CD4-positive, alpha-beta T cell treated with Interleukin-4 for 1 hour (primary cell): ENCODE measurements at regions not wholly inside any gene's neighbourhood (a gene's known extent, or its start where the extent isn't known, plus 50 kb on each side); places are given as distances from the start of the nearest gene placed in this dataset.
"Not testable (repeated sequence)": the region's sequence is repeated elsewhere in the genome, so short reads cannot be mapped to it uniquely, and the experiment has no call there.

Source experiments
- DNase-seq, 2 donors: peaks; one replicate each; pipeline ENCODE4 v3.0.0-alpha.2; 2020 to 2022

GRCh38 chr2:132332345-132333033 lies 84.1 kb upstream of the GPR39 start:
- DNase-seq: not testable (repeated sequence)

DNA sequence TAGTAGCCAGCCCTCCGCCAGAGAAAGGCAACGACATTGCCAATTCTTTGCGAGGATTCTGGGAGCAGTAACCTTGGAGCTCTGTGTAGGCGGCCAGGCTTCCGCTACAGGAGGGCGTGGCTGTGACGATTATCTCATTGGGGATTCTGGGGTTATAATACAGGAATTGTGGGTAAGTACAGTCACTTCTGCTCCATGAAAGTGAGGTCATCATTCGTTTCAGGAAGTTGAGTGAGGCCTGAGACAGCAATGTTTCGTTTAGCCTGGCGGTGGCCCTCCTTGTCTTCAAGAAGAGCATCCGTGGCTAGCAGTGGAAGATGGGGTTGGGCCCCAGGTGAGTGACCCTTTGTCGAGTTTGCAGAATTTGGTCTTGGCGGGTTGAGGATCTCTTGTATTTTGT lies 79.5 kb upstream of the GPR39 start:
- DNase-seq: not testable (repeated sequence)

DNA sequence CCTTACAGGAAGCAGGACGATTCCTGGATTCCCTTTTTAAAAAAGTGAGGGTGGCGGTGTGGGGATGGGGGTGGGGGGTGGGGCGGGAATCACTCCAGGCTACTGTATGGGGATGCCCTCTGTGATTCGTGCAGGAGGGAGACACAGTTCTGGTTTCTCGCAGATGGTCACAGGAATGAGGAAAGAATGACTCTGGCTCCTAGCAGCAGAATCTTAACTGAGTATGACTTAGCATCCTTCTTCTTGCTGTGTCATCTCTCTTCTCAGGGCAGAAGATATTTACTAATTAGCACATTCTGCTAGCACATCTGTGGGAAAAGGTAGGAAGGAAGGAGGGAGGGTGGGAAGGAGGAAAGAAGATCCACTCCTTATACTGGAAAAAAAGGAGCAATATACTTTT lies 78.8 kb upstream of the GPR39 start:
- not testable (repeated sequence) for DNase-seq

DNA sequence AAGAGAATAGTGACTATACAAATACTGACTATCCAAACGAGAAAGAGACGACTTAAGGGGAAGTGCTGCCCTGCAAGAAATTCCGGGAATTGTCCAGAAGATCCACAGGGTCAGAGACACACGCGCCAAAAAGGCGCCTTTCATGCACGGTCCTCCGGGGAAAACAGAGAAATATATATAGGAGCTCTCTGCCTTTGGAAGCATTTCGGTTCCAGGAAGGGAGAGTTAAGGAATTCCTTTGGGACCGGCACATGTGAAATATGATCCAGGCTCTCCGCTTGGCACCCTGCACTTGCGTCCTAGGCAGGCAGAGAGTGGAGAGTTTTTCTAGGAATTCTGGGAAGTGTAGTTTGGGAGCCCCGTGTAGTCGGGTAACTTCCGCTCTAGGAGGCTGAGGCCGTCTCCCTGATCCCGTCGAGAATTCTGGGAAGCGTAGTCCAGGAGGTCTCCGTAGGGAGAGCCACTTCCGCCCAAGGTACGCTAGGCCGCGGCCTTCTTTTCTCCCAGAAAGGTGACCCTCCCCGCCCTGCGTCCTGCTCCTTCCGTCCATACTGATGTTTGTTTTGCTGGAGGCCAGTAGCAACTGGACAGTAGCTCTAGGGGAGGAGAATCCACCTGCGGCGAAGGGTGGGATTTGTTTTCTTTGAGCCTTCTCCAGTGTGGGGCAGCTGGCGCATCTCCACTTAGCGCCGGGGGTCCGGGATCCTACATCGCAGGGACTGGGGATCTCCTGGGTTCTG lies 69.4 kb upstream of the GPR39 start:
- not testable (repeated sequence) for DNase-seq

- not testable (repeated sequence) for DNase-seq
Measured at GRCh38 chr2:132349092-132349687, 67.4 kb upstream of the GPR39 start.

DNA sequence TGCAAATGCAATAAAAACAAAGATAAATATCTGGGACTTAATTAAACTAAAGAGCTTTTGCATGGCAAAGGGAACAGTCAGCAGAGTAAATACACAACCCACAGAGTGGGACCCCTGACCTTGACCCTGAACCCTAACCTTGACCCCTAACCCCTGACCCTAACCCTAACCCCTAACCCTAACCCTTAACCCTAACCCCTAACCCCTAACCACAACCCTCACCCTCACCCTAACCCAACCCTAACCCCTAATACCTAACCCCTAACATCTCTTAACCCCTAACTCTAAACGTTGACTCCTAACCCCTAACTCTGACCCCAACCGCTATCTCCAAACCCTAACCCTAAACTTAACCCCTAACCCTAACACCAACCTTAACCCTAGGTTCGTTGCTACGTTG lies 64.9 kb upstream of the GPR39 start:
- DNase-seq: not testable (repeated sequence)

- DNase-seq: not testable (repeated sequence)
Measured at GRCh38 chr2:132352481-132353001, 64.1 kb upstream of the GPR39 start.

DNA sequence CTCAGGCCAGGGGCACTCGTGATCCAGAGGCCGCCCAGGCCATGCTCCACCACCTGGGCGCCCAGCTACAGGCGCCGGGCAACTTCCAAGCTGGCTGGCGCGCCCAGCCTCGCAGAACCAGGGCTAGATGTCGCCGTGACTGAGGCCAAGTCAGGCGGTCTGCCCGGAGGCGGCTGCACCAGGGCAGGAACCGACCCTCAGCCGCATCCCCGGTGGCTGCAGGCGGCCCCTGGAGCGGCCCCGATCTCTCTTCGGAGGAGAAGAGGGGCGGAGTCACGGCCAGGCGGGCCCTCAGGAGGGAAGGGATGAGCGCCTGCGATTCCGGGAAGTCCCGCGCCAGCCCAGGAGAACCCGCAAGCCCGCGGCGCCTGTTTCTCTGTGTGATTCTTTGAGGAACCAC lies 63.2 kb upstream of the GPR39 start:
- DNase-seq: not testable (repeated sequence)

DNA sequence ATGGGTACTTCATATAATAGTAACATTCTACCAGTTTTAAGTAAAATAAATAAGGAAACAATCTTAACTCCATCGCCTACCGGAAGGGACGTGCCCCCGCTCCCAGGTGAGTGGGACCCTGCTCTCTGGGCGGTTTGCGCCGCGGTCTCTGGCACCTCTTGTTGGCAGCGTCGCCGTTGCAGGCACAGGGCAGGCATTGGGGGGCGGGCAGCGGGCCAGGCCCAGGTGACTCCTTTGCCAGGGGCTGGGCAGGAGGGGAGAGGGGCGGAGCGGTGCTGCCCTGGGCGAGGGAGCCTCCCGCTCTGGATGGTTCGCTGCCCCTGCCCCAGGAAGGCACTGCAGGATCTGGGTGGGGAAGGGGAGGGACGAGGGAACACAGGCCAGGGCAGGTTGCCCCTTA lies 55.6 kb upstream of the GPR39 start:
- DNase-seq: not testable (repeated sequence)

- DNase-seq: not testable (repeated sequence)
Measured at GRCh38 chr2:132361498-132361897, 55.1 kb upstream of the GPR39 start.

- not testable (repeated sequence) for DNase-seq
Measured at GRCh38 chr2:132363352-132363751, 53.3 kb upstream of the GPR39 start.

DNA sequence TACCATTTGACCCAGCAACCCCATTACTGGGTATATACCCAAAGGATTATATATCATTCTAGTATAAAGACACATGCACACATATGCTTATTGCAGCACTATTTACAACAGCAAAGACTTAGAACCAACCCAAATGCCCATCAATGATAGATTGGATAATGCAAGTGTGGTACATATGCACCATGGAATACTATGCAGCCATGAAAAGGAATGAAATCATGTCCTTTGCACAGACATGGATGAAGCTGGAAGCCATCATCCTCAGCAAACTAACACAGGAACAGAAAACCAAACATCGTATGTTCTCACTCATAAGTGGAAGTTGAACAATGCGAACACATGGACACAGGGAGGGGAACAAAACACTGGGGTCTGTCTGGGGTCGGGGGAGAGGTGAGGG lies 50.6 kb upstream of the GPR39 start:
- not testable (repeated sequence) for DNase-seq

DNA sequence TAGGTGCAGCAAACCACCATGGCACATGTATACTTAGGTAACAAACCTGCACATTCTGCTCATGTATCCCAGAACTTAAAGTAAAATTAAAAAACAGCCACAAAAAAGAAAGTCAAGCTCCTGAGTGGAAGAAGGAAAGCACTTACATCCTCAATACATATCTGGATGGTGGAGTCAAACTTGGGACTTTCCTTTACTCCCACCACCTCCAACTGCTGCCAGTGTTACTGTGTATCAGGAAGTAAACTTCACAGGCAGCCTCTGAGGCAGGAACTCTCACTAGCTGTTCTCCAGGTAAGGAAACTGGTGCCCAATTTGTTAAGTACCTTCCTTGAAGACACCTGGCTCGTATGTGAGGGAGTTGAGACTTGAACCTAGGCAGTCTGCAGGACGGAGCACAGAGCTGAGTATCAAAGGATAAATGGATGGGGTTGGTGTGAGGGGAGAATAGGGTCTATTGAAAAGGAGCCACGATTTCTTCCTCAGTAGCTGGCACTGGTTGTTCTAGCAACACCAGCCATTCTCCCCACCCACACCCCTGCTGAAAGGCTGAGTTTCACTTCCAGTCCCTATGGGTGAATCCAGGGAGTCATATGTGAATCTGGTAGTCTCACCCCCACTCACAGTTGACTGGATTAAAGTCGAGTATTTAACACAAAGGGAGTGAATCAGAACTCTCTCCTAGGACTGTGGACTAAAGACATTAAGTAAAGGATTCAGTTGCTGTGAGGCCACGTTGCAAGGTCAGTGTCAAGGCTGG lies 50.0 kb upstream of the GPR39 start:
- no peak for DNase-seq
